ENCODE measurements at regions not wholly inside any gene's neighbourhood (a gene's known extent, or its start where the extent isn't known, plus 50 kb on each side); places are given as distances from the start of the nearest gene placed in this dataset.

DNA sequence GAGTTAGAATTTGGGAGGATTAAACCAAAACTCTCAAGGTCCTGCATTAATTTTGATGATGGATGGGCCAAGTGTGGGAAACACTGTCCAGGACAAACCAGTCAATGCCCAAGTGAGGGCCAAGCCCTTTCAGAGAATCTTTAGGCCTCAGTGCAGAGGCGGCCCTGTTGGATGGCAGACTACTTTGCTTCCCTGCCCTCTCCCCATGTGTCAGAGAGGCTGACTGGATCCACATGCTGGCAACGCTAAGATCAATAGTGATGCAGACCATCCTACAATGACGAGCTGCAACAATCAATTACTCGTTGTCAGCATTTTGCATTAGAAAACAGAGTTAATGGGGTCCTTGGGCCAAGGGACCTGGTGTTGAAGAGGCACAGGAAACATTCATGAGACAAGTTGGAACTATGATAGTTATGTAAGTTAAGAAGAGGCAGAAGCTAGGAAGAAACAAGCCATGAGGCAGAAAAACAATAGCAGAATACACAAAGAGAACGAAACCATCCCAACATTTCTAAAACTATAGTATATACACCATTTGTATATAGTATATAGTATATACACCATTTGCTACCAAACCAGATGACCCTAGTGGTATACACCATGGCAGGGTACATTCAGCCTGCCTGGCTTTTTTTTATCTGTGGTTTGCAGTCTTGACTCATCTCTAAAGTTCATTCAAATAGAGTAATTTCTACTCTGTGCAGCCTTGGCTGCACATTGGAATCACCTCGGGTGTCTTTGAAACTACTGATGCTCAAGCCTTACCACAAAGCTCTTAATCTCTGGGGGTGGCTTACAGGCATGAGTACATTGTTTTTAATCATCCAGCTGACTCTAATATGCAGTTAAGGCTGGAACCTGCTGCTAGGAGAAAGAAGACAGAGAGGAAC, 147.7 kb upstream of the GYPA start:
- Histone ChIP-seq H3K4me1 (replicated peaks) (peaks cover 22% of the 10 kb centered on the region), H3K9me3 (replicated peaks) (no peaks in the 10 kb centered on the region), H3K36me3 (no peaks in the 10 kb centered on the region), H3K4me3 (no peak overlapping the region), H3K27ac (no peak overlapping the region), H3K27me3 (replicated peaks) (no peaks in the 10 kb centered on the region)
- DNase-seq (ENCODE audit: low read depth in 1 of 2, low spot score in 2 of 2): no peak

DNA sequence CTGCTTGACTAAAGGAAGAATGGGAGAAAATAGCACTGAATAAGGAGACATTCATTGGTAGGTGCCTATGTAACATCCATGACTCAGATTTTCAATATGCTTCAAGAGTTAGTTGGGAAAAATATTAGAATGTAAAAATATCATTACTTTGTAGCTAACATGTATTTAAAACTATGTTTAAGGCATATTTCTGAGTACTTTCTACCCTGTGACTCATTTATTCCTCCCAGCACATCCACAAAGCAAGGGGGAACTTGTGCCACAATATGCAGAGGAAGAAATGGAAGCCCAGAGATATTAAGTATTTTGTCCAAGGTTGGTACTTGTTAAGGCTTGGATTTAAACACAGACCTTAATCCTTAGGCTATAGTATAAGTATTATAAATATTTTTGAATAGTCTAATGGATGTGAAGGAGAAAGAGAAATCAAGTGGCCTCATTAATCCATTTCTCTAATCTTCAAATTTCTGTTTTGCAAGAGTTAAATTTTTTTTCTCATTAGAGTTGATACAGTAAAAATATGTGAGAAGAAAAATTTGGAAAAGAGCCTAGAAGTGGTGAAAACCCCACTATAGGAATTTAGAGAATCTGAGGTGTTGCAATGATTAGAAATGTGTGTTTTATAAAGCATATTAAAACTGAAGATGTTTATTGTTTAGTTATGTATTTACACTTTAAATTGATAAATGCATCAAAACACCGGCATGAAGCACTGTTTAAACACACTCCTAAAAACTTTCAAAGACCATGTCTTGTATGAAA, 149.3 kb upstream of the GYPA start:
- DNase-seq (ENCODE audit: low read depth in 1 of 2, low spot score in 2 of 2): no peak
- Histone ChIP-seq H3K27ac (no peak overlapping the region), H3K36me3 (no peaks in the 10 kb centered on the region), H3K27me3 (replicated peaks) (no peaks in the 10 kb centered on the region), H3K4me1 (replicated peaks) (peaks cover 10% of the 10 kb centered on the region), H3K9me3 (replicated peaks) (no peaks in the 10 kb centered on the region), H3K4me3 (no peak overlapping the region)

DNA sequence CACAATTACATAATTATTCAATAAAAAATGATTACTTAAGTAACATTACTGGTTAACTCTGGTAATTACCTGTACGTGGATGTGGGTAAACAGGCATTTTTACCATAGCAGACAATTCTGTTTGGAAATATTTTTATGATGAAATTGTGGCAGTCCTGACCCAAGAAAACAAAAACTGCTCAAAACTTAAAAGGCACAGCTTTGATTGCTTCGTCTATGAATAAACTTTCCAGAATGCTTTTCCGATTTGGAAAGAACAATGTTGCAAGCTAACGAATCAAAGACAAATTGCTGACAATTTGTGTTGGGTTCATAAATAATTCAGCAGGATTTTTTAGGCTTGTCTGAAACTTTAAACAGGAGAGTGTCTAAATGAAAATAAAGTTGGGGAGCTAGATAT, 150.6 kb upstream of the GYPA start:
- Histone ChIP-seq H3K27me3 (replicated peaks) (no peaks in the 10 kb centered on the region), H3K9me3 (replicated peaks) (no peaks in the 10 kb centered on the region), H3K4me1 (replicated peaks) (no peaks in the 10 kb centered on the region), H3K36me3 (no peaks in the 10 kb centered on the region), H3K27ac (no peak overlapping the region), H3K4me3 (no peak overlapping the region)
- DNase-seq (ENCODE audit: low read depth in 1 of 2, low spot score in 2 of 2): no peak

DNA sequence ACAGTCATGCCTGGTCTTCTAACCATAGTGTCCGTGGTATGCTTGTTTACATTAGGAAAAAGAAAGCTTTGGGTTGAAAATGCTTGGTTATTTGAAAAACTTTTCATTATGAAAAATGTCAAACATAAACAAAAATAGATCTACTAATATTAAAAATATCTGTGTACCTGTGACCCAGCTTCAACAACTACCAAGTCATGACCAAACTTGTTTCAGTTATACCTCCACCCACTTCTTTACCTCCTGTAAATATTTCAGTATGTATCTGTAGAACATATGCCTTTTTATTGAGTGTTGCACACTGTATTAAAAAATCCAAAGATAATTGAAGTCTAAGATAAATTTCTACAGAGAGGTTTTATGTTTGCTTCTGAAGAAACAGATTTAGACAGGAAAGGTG, 153.7 kb upstream of the GYPA start:
- Histone ChIP-seq H3K4me1 (replicated peaks) (no peaks in the 10 kb centered on the region), H3K27ac (no peak overlapping the region), H3K27me3 (replicated peaks) (no peaks in the 10 kb centered on the region), H3K4me3 (no peak overlapping the region), H3K36me3 (no peaks in the 10 kb centered on the region), H3K9me3 (replicated peaks) (no peaks in the 10 kb centered on the region)
- DNase-seq (ENCODE audit: low read depth in 1 of 2, low spot score in 2 of 2): no peak

DNA sequence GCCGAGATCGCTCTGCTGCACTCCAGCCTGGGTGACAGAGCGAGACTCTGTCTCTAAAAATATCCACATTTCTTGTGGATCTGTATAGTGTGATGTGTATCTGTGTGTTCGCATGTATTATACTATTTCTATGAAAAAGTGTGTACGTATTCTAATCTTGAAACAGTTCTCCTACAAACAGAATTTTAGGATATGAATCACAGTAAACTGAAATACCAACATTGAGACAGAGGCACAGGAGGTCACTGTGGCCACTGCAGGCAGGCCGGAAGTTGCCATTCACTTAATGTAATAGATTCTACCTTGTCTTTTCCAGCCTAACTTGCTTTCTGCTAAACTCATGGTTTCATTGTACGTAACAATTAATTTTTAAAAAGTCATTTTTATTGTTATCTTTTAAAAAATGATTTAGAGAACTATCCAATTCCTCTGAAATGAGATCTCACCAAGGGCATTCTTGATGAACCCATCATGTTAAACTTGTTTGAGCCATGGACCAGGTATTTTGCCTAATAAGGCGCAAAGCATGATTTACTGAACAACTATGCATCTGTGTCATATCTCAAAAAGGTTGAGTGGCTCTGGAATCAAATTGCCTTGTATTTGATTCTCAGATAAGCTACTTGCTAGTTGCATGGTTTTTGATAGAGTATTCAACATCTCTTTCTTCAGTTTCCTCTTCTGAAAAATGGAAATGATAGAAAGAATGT, 154.9 kb upstream of the GYPA start:
- no peaks in the 10 kb centered on the region for H3K4me1 ChIP-seq (replicated peaks)
- H3K36me3 ChIP-seq: no peaks in the 10 kb centered on the region
- H3K4me3 ChIP-seq: no peak overlapping the region
- H3K27me3 ChIP-seq (replicated peaks): no peaks in the 10 kb centered on the region
- H3K27ac ChIP-seq: no peak overlapping the region
- DNase-seq (ENCODE audit: low read depth in 1 of 2, low spot score in 2 of 2): no peak
- no peaks in the 10 kb centered on the region for H3K9me3 ChIP-seq (replicated peaks)

DNA sequence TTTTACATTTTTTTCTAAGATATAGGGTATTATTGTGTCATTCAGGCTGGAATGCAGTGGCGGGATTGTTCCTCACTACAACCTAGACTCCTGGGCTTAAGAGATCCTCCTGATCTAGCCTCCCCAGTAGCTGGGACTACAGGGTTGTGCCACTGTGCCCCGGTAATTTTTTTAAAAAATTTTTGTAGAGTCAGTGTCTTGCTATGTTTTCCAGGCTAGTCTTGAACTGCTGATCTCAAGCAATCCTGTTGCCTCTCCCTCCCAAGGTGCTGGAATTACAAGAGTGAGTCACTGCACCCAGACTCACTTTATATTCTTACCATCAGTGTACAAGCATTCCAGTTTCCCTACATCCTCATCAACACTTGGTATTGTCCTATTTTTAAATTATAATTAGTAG, 156.4 kb upstream of the GYPA start:
- Histone ChIP-seq H3K27me3 (replicated peaks) (no peaks in the 10 kb centered on the region), H3K27ac (no peak overlapping the region), H3K4me1 (replicated peaks) (no peaks in the 10 kb centered on the region), H3K9me3 (replicated peaks) (no peaks in the 10 kb centered on the region), H3K4me3 (no peak overlapping the region), H3K36me3 (no peaks in the 10 kb centered on the region)
- no peak for DNase-seq (ENCODE audit: low read depth in 1 of 2, low spot score in 2 of 2)

DNA sequence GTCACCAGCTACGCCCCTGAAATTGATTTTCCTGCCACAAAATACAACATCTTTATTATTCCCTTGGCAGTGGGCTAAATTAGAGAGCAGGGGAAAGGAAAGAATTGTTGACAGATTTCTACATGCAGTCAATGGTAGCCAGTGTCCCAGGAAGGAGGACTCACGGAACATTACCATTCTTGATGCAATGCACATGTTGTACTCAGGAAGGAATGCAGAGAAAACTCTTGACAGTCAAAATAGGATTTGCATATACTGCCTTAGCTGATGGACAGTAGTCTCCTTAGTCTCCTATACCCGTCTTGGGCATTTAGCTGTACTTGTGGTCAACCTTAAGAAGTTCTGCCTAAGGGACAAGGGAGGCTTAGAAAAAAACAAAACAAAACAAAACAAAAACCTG, 158.0 kb upstream of the GYPA start:
- Histone ChIP-seq H3K27me3 (replicated peaks) (no peaks in the 10 kb centered on the region), H3K36me3 (no peaks in the 10 kb centered on the region), H3K4me1 (replicated peaks) (no peaks in the 10 kb centered on the region), H3K27ac (no peak overlapping the region), H3K9me3 (replicated peaks) (no peaks in the 10 kb centered on the region), H3K4me3 (no peak overlapping the region)
- no peak for DNase-seq (ENCODE audit: low read depth in 1 of 2, low spot score in 2 of 2)

DNA sequence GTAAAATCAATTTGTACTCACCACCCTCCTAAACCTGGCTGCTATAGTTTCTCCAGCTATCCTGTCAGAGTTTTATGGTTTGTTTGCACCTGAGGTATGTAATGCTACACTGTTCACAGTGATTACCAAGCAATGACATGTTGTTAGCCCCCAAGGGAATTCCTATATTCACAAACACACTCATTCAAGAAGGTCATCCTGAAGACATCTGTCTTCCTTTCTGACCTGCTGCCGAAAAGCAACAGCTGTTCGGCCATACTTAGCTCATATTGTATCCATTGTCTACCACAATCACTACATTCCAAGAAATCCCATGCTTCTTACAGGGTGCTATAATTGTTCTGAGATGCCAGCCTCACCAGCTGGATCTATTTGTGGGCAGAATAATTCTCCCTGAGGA, 160.1 kb upstream of the GYPA start:
- no peak overlapping the region for H3K4me3 ChIP-seq
- DNase-seq (ENCODE audit: low read depth in 1 of 2, low spot score in 2 of 2): no peak
- H3K4me1 ChIP-seq (replicated peaks): no peaks in the 10 kb centered on the region; the same call in 1 of the 2 replicates
- H3K9me3 ChIP-seq (replicated peaks): no peaks in the 10 kb centered on the region
- no peaks in the 10 kb centered on the region for H3K27me3 ChIP-seq (replicated peaks)
- H3K27ac ChIP-seq: no peak overlapping the region
- no peaks in the 10 kb centered on the region for H3K36me3 ChIP-seq

DNA sequence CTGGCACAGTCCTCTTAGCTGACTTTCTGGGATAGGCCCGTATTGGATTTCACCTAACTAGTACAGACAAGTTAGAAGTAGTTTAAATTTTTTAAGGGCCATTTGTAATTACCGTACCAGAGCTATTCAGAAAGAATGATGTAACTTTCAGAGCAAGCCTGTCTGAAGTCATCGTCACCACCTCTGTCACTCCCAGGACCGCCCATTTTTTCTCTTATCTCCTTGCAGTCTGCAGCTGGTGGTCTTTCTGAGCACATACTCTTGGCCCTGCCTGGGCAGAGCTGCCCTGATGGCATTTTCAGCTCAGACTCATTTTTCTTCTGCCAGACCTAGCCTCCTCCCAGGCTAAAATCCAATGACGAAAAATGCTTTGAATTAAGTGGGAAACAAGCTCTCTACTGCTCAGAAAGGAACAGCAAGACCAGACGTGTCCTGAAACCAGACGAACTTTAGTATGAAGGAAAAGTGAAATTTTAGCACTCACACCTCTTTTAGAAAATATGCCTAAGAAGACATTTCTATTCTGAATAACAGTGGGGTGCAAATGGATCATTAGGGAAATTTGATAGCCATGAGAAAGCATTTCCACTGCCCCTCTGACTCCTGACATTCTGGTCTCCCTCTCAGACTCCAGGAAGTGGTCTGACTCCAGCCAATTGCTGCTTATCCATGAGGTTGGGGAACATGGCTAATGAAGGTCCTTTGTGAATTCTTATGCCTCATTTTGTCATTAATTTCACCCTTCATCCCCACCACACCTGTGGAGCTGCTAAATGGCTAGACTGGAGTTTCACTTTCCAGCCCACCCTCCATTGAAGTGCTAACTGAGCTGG, 162.4 kb upstream of the GYPA start:
- Histone ChIP-seq H3K27me3 (replicated peaks) (no peaks in the 10 kb centered on the region), H3K4me3 (no peak overlapping the region), H3K4me1 (replicated peaks) (no peaks in the 10 kb centered on the region; the same call in 1 of the 2 replicates), H3K27ac (no peak overlapping the region), H3K36me3 (no peaks in the 10 kb centered on the region), H3K9me3 (replicated peaks) (no peaks in the 10 kb centered on the region)
- no peak for DNase-seq (ENCODE audit: low read depth in 1 of 2, low spot score in 2 of 2)

DNA sequence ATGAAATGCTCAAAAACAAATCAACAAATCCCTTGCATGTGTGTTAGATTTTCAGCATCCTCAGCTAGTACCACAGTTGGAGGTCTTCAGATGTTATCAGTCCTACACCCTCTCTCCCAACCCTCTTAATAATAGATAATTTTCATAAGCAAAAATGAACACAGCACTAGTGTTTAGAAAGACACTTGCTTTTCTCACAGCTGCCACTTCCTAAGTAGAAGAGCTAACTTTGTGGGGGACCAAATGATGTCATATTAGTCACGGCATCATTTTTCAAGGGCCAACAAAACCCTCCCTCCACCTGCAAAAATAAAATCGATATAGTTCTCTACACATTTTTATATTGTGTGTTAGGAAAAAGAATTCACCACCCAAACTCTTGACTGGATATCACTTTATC, 163.5 kb upstream of the GYPA start:
- H3K36me3 ChIP-seq: no peaks in the 10 kb centered on the region
- H3K9me3 ChIP-seq (replicated peaks): no peaks in the 10 kb centered on the region
- no peaks in the 10 kb centered on the region; the same call in 1 of the 2 replicates for H3K4me1 ChIP-seq (replicated peaks)
- H3K27ac ChIP-seq: no peak overlapping the region
- H3K4me3 ChIP-seq: no peak overlapping the region
- no peak for DNase-seq (ENCODE audit: low read depth in 1 of 2, low spot score in 2 of 2)
- H3K27me3 ChIP-seq (replicated peaks): no peaks in the 10 kb centered on the region

DNA sequence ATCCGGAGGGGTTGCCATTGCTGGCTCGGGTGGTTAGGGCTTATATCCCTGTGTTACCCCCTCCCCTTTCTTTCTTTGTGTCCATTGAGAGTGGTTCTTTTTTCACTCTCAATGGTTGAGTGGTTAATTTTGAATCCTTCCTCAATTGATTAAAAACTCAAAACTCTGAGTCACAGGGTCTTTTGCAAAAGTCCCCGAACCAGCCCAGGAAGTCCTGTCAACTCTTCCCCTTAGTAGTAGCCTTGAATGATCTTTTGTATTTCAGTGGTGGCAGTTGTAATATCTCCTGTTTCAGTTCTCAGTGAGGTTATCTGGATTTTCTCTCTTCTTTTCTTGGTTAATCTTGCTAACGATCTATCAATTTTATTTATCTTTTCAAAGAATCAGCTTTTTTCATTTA, 170.0 kb upstream of the GYPA start:
- no peaks in the 10 kb centered on the region for H3K27me3 ChIP-seq (replicated peaks)
- H3K9me3 ChIP-seq (replicated peaks): no peaks in the 10 kb centered on the region; the same call in 1 of the 2 replicates
- no peaks in the 10 kb centered on the region for H3K36me3 ChIP-seq
- no peak for DNase-seq (ENCODE audit: low read depth in 1 of 2, low spot score in 2 of 2)
- H3K4me1 ChIP-seq (replicated peaks): no peaks in the 10 kb centered on the region
- H3K27ac ChIP-seq: no peak overlapping the region
- H3K4me3 ChIP-seq: no peak overlapping the region

DNA sequence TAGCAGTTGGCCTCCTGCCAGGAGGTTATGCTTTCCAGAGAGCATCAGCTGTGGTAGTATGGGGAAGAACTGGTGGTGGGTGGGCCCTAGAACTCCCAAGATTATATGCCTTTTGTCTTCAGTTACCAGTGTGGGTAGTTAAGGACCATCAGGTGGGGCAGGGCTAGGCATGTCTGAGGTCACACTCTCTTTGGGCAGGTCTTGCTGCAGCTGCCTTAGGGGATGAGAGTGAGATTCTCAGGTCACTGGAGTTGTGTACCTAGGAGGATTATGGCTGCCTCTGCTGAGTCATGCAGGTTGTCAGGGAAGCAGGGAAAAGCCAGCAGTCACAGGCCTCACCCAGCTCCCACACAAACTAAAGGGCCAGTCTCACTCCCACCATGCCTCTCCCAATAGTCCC, 172.9 kb upstream of the GYPA start:
- H3K27ac ChIP-seq: no peak overlapping the region
- H3K36me3 ChIP-seq: no peaks in the 10 kb centered on the region

DNA sequence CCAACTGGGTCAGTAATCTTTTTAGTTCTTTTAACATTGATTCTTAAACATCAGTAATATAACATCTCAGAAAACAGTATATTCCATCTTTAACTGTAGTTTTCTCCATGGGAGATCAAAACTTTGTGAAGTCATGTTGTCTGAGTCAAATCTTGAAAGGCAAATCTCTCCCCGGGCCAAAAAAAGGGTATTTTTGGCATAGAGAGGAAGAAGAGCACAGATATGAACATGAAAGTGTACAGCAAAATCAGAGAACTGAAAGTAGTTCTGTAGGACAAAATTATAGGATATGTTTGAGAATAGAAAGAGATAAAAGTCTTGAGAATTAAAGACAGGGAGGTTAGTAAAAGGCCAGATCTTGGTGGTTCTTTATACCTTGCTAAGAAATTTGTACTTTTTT, 176.4 kb upstream of the GYPA start:
- Histone ChIP-seq H3K36me3 (no peaks in the 10 kb centered on the region), H3K27me3 (replicated peaks) (no peaks in the 10 kb centered on the region), H3K4me3 (no peak overlapping the region), H3K9me3 (replicated peaks) (no peaks in the 10 kb centered on the region; the same call in 1 of the 2 replicates), H3K27ac (no peak overlapping the region), H3K4me1 (replicated peaks) (no peaks in the 10 kb centered on the region)
- DNase-seq (ENCODE audit: low read depth in 1 of 2, low spot score in 2 of 2): no peak

More for the DNA sequence above, 172.9 kb upstream of the GYPA start:
- Histone ChIP-seq H3K27me3 (replicated peaks) (no peaks in the 10 kb centered on the region), H3K9me3 (replicated peaks) (no peaks in the 10 kb centered on the region; the same call in 1 of the 2 replicates), H3K4me1 (replicated peaks) (no peaks in the 10 kb centered on the region), H3K4me3 (no peak overlapping the region)
- DNase-seq (ENCODE audit: low read depth in 1 of 2, low spot score in 2 of 2): no peak
